Testis (tissue), 2 donors: ENCODE measurements at regions not wholly inside any gene's neighbourhood (a gene's known extent, or its start where the extent isn't known, plus 50 kb on each side); places are given as distances from the start of the nearest gene placed in this dataset.
"Not testable (repeated sequence)": the region's sequence is repeated elsewhere in the genome, so short reads cannot be mapped to it uniquely, and the experiment has no call there.

Experiments used
- POLR2A ChIP-seq: fragments of 450-650 bp; IDR thresholded peaks from one replicate; pipeline ENCODE4 v1.6.1; 2017; ENCODE audit warnings: antibody characterized with exemption, mild to moderate bottlenecking, moderate library complexity
- TF ChIP-seq, protein P1 (sequence below), 3 experiments: fragments of 450-650 bp in 2 of 3; fragments of 200-600 bp in 1 of 3; sonication (generic) in 1 of 3; IDR thresholded peaks; one replicate each; pipeline ENCODE4 v1.5.1; 2016 to 2019; ENCODE audit warnings: antibody characterized with exemption in 3 of 3, mild to moderate bottlenecking in 2 of 3, moderate library complexity in 1 of 3

GRCh38 chr4:66545301-66545700, 875.0 kb upstream of the EPHA5 start:
- TF ChIP-seq, protein P1, sequence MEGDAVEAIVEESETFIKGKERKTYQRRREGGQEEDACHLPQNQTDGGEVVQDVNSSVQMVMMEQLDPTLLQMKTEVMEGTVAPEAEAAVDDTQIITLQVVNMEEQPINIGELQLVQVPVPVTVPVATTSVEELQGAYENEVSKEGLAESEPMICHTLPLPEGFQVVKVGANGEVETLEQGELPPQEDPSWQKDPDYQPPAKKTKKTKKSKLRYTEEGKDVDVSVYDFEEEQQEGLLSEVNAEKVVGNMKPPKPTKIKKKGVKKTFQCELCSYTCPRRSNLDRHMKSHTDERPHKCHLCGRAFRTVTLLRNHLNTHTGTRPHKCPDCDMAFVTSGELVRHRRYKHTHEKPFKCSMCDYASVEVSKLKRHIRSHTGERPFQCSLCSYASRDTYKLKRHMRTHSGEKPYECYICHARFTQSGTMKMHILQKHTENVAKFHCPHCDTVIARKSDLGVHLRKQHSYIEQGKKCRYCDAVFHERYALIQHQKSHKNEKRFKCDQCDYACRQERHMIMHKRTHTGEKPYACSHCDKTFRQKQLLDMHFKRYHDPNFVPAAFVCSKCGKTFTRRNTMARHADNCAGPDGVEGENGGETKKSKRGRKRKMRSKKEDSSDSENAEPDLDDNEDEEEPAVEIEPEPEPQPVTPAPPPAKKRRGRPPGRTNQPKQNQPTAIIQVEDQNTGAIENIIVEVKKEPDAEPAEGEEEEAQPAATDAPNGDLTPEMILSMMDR (IDR thresholded peaks at IDR 0.05), result not testable (repeated sequence)
- TF ChIP-seq POLR2A, result not testable (repeated sequence)
